ENCODE measurements at regions not wholly inside any gene's neighbourhood (a gene's known extent, or its start where the extent isn't known, plus 50 kb on each side); places are given as distances from the start of the nearest gene placed in this dataset.

DNA sequence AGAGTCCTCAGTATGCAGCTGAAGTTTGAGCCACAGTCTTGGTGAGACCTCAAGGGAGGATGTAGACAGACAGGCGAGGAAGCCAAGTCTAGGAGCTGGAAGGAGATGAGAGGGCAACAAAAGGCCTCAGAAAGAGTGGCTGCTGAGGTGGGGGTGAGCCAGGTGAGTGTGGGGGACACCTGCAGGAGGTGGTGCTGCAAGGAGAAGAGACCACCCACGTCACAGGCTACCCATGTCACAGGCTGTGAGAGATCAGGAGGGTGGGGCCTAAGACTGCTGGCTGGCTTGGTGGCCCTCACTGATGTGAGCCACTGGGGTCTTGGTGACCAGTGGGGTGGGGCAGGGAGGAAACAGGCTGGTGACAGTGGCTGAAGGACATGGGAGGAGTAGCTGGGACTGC lies 97.3 kb downstream of the KIF26A start:
- ChIA-PET POLR2A (no interaction called here), CTCF (no interaction called here)
- H3K36me3 ChIP-seq (ENCODE audit: control insufficient read depth in 2 of 2, insufficient read depth in 1 of 2, low read length in 2 of 2), result no peaks in the 10 kb centered on the region; a peak in 1 of 3 replicates
- TF ChIP-seq ZNF660 (tag by site-specific recombination; IDR thresholded peaks at IDR 0.05), result no peak
- TF ChIP-seq ZNF157 (tag by site-specific recombination; IDR thresholded peaks at IDR 0.05), result no peak
- TF ChIP-seq ZNF514 (tag by site-specific recombination; IDR thresholded peaks at IDR 0.05), result no peak
- no peak for TF ChIP-seq HOXD13 (CRISPR knock-in tag; IDR thresholded peaks at IDR 0.05; ENCODE audit: borderline replicate concordance)
- TF ChIP-seq SP2 (tag by site-specific recombination; IDR thresholded peaks at IDR 0.05), result no peak
- TF ChIP-seq KLF9 (tag by site-specific recombination; IDR thresholded peaks at IDR 0.05; ENCODE audit: low read depth), result no peak
- no peak for TF ChIP-seq ZNF558 (tag by site-specific recombination; IDR thresholded peaks at IDR 0.05)
- no peak for TF ChIP-seq SALL2 (tag by site-specific recombination; IDR thresholded peaks at IDR 0.05; ENCODE audit: borderline replicate concordance)
- TF ChIP-seq ZBTB1 (tag by site-specific recombination; IDR thresholded peaks at IDR 0.05), result no peak
- no peak for TF ChIP-seq ZNF133 (tag by site-specific recombination; IDR thresholded peaks at IDR 0.05)
- no peak for TF ChIP-seq ZNF624 (tag by site-specific recombination; IDR thresholded peaks at IDR 0.05)
- no peak for TF ChIP-seq FEZF1 (tag by site-specific recombination; IDR thresholded peaks at IDR 0.05)
- no peak for TF ChIP-seq ZNF768 (tag by site-specific recombination; IDR thresholded peaks at IDR 0.05)
- TF ChIP-seq, protein P1, sequence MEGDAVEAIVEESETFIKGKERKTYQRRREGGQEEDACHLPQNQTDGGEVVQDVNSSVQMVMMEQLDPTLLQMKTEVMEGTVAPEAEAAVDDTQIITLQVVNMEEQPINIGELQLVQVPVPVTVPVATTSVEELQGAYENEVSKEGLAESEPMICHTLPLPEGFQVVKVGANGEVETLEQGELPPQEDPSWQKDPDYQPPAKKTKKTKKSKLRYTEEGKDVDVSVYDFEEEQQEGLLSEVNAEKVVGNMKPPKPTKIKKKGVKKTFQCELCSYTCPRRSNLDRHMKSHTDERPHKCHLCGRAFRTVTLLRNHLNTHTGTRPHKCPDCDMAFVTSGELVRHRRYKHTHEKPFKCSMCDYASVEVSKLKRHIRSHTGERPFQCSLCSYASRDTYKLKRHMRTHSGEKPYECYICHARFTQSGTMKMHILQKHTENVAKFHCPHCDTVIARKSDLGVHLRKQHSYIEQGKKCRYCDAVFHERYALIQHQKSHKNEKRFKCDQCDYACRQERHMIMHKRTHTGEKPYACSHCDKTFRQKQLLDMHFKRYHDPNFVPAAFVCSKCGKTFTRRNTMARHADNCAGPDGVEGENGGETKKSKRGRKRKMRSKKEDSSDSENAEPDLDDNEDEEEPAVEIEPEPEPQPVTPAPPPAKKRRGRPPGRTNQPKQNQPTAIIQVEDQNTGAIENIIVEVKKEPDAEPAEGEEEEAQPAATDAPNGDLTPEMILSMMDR (tag by site-specific recombination; IDR thresholded peaks at IDR 0.05), result no peak
- TF ChIP-seq, protein P2, sequence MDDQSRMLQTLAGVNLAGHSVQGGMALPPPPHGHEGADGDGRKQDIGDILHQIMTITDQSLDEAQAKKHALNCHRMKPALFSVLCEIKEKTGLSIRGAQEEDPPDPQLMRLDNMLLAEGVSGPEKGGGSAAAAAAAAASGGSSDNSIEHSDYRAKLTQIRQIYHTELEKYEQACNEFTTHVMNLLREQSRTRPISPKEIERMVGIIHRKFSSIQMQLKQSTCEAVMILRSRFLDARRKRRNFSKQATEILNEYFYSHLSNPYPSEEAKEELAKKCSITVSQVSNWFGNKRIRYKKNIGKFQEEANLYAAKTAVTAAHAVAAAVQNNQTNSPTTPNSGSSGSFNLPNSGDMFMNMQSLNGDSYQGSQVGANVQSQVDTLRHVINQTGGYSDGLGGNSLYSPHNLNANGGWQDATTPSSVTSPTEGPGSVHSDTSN (CRISPR knock-in tag; IDR thresholded peaks at IDR 0.05), result no peak
- no peak for TF ChIP-seq ZFP41 (tag by site-specific recombination; IDR thresholded peaks at IDR 0.05; ENCODE audit: borderline replicate concordance)
- no peak for TF ChIP-seq ZNF585B (tag by site-specific recombination; IDR thresholded peaks at IDR 0.05)
- no peak for TF ChIP-seq ZNF561 (tag by site-specific recombination; IDR thresholded peaks at IDR 0.05; ENCODE audit: borderline replicate concordance)
- TF ChIP-seq ZNF792 (tag by site-specific recombination; IDR thresholded peaks at IDR 0.05), result no peak
- TF ChIP-seq REPIN1 (tag by site-specific recombination; IDR thresholded peaks at IDR 0.05; ENCODE audit: low read depth), result no peak
- H3K4me1 ChIP-seq (ENCODE audit: control insufficient read depth, insufficient read depth, low read length), result no peaks in the 10 kb centered on the region
- H3K27ac ChIP-seq (ENCODE audit: extremely low read depth, low read depth, low read length), result no peak overlapping the region
- H3K4me3 ChIP-seq (ENCODE audit: low read depth, low read length), result no peak overlapping the region
- H3K9me3 ChIP-seq (ENCODE audit: control insufficient read depth, insufficient read depth, low read depth, low read length), result no peaks in the 10 kb centered on the region

DNA sequence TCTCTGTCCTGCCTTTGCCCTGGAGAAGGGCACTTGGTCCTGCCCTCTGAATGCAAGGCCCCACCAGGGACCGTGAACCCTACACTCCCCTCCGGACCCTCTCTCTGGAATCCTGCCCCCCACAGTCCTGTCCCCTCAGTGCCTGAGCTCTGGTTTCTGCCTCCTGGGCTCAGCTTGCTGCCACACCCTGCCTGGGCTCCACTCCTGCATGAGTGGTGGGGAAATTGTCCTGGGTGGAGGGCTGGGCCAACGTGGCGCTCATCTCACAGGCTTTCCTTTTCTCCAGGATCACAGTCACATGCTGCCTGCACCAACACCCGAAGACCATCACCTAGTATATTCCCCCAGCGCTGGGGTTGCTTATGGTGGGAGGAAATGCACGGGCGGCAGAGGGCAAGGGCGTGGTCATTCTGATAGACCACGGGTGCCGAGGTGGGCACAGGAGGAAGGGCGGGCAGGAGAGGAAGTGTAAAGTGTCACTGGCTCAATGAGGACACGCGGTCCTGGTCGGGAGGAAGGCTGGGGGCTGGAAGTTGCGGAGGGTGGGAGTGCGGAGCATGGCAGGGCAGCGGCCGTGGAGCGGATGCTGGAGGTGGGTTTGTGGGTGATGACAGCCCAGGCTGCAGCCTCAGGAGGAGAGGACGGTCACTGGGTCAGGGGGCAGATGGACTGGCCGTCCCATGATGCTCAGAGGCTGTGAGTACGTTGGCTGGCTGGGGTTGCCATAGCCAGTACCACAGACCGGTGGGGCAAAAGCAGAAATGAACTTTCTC lies 99.5 kb downstream of the KIF26A start:
- Histone ChIP-seq H3K27ac (ENCODE audit: extremely low read depth, low read depth, low read length) (no peak overlapping the region), H3K4me3 (ENCODE audit: low read depth, low read length) (no peak overlapping the region), H3K36me3 (ENCODE audit: control insufficient read depth in 2 of 2, insufficient read depth in 1 of 2, low read length in 2 of 2) (no peaks in the 10 kb centered on the region), H3K4me1 (ENCODE audit: control insufficient read depth, insufficient read depth, low read length) (no peaks in the 10 kb centered on the region), H3K9me3 (ENCODE audit: control insufficient read depth, insufficient read depth, low read depth, low read length) (no peaks in the 10 kb centered on the region)
- CTCF ChIA-PET, result interaction anchor here (0.6 kb wide), 2 partner anchors 400 to 1043 kb away, joined by 3 to 5 read pairs; no protein-coding TSS in a partner anchor
- TF ChIP-seq, protein P3, sequence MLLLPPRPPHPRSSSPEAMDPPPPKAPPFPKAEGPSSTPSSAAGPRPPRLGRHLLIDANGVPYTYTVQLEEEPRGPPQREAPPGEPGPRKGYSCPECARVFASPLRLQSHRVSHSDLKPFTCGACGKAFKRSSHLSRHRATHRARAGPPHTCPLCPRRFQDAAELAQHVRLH (tag by site-specific recombination; IDR thresholded peaks at IDR 0.05), result no peak
- TF ChIP-seq, protein P4, sequence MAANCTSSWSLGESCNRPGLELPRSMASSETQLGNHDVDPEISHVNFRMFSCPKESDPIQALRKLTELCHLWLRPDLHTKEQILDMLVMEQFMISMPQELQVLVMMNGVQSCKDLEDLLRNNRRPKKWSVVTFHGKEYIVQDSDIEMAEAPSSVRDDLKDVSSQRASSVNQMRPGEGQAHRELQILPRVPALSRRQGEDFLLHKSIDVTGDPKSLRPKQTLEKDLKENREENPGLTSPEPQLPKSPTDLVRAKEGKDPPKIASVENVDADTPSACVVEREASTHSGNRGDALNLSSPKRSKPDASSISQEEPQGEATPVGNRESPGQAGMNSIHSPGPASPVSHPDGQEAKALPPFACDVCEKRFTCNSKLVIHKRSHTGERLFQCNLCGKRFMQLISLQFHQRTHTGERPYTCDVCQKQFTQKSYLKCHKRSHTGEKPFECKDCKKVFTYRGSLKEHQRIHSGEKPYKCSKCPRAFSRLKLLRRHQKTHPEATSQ (tag by site-specific recombination; IDR thresholded peaks at IDR 0.05), result no peak
- TF ChIP-seq, protein P5, sequence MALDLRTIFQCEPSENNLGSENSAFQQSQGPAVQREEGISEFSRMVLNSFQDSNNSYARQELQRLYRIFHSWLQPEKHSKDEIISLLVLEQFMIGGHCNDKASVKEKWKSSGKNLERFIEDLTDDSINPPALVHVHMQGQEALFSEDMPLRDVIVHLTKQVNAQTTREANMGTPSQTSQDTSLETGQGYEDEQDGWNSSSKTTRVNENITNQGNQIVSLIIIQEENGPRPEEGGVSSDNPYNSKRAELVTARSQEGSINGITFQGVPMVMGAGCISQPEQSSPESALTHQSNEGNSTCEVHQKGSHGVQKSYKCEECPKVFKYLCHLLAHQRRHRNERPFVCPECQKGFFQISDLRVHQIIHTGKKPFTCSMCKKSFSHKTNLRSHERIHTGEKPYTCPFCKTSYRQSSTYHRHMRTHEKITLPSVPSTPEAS (tag by site-specific recombination; IDR thresholded peaks at IDR 0.05), result no peak
- TF ChIP-seq ZNF701 (tag by site-specific recombination; IDR thresholded peaks at IDR 0.05) (no peak), ZNF416 (tag by site-specific recombination; IDR thresholded peaks at IDR 0.05) (no peak), ZNF350 (tag by site-specific recombination; IDR thresholded peaks at IDR 0.05) (no peak)
- POLR2A ChIA-PET, result no interaction called here

Measured in HEK293 (cell line).